MM.1S (cell line): ENCODE measurements at regions not wholly inside any gene's neighbourhood (a gene's known extent, or its start where the extent isn't known, plus 50 kb on each side); places are given as distances from the start of the nearest gene placed in this dataset.

ENCODE experiments used
- DNase-seq: peaks from one replicate; pipeline ENCODE4 v3.0.0-alpha.2; 2015
- H2AFZ ChIP-seq: fragments of 300-600 bp; sonication (generic); 2 replicates; pipeline ENCODE4 v1.6.0; 2016; ENCODE audit warnings: antibody characterized with exemption, low read length
- H3F3A ChIP-seq: fragments of 300-600 bp; sonication (generic); 2 replicates; pipeline ENCODE4 v1.6.1; 2016; ENCODE audit warnings: mild to moderate bottlenecking, antibody characterized with exemption, low read length, moderate library complexity, mixed read lengths; ENCODE audit not compliant: insufficient read depth
- H3K27ac ChIP-seq: fragments of 300-600 bp; sonication (generic); 2 replicates; pipeline ENCODE4 v1.5.1; 2016; ENCODE audit warnings: mild to moderate bottlenecking, low read length
- H3K27me3 ChIP-seq: fragments of 300-600 bp; sonication (generic); replicated peaks from 2 replicates; pipeline ENCODE4 v1.6.0; 2016; ENCODE audit warnings: low read length; ENCODE audit not compliant: insufficient read depth
- H3K36me3 ChIP-seq: fragments of 300-600 bp; sonication (generic); replicated peaks from 2 replicates; pipeline ENCODE4 v1.6.1; 2016; ENCODE audit warnings: mild to moderate bottlenecking, low read length, mixed read lengths; ENCODE audit not compliant: insufficient read depth
- H3K4me1 ChIP-seq: fragments of 300-600 bp; sonication (generic); 2 replicates; pipeline ENCODE4 v1.6.1; 2016; ENCODE audit warnings: low read length, mixed read lengths
- H3K4me2 ChIP-seq: fragments of 300-600 bp; sonication (generic); 2 replicates; pipeline ENCODE4 v1.6.0; 2016; ENCODE audit warnings: low read depth, low read length
- H3K4me3 ChIP-seq: fragments of 300-600 bp; sonication (generic); 2 replicates; pipeline ENCODE4 v1.5.1; 2016; ENCODE audit warnings: low read length, mixed read lengths
- H3K79me2 ChIP-seq: fragments of 300-600 bp; sonication (generic); 2 replicates; pipeline ENCODE4 v1.6.1; 2016; ENCODE audit warnings: mixed run types, low read length, mixed read lengths
- H3K9ac ChIP-seq: fragments of 300-600 bp; sonication (generic); 2 replicates; pipeline ENCODE4 v1.6.1; 2016; ENCODE audit warnings: low read length, mixed read lengths
- H3K9me2 ChIP-seq: fragments of 300-600 bp; sonication (generic); replicated peaks from 2 replicates; pipeline ENCODE4 v1.6.1; 2016; ENCODE audit warnings: mild to moderate bottlenecking, low read length, mixed read lengths; ENCODE audit not compliant: insufficient read depth
- H3K9me3 ChIP-seq: fragments of 300-600 bp; sonication (generic); replicated peaks from 2 replicates; pipeline ENCODE4 v1.6.1; 2016; ENCODE audit warnings: mild to moderate bottlenecking, low read length, mixed read lengths; ENCODE audit not compliant: insufficient read depth
- H4K20me1 ChIP-seq: fragments of 300-600 bp; sonication (generic); 2 replicates; pipeline ENCODE4 v1.6.1; 2016; ENCODE audit warnings: mild to moderate bottlenecking, low read length, moderate library complexity, mixed read lengths; ENCODE audit not compliant: insufficient read depth
- EZH2 ChIP-seq: fragments of 300-600 bp; sonication (generic); optimal IDR thresholded peaks from 2 replicates; pipeline ENCODE3; 2017; ENCODE audit warnings: low read depth, mild to moderate bottlenecking, antibody characterized with exemption, low read length, mixed read lengths
- EZH2phosphoT487 ChIP-seq: fragments of 300-600 bp; sonication (generic); IDR thresholded peaks from 2 replicates; pipeline ENCODE4 v1.6.1; 2018; ENCODE audit warnings: antibody characterized with exemption, low read length
- TF ChIP-seq, protein P1 (sequence below): fragments of 300-600 bp; sonication (generic); IDR thresholded peaks from 2 replicates; pipeline ENCODE4 v1.5.1; 2016; ENCODE audit warnings: antibody characterized with exemption, low read length, mixed read lengths

DNA sequence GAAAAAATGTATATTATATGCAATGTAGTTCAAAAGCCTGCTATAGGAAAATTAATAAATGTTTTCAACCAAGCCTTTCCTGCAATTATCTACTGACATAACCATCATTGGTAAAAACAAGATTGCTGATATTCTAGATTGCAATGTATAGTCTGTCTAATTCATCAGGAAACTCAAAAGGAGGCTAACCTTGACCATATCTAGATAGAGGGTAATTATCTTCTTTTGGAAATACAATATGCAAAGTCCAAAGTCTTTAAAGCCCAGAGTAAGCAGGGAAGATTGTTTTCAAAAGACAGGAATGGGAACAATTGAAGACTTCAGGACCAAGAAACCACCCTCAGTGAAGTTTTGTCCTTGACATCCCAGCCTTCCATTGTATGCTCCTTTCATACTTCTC is 123.1 kb upstream of the GLRA2 start:
- no peak overlapping the region for H3K9ac ChIP-seq

GRCh38 chrX:14398725-14399124 is 130.6 kb upstream of the GLRA2 start:
- no peaks in the 10 kb centered on the region for H3K27me3 ChIP-seq
- no peak overlapping the region for H3K4me3 ChIP-seq
- H3K9me2 ChIP-seq = no peaks in the 10 kb centered on the region
- H3K4me2 ChIP-seq = no peak overlapping the region
- H3K9ac ChIP-seq = no peak overlapping the region
- H3K4me1 ChIP-seq = no peaks in the 10 kb centered on the region
- H3K79me2 ChIP-seq = no peaks in the 10 kb centered on the region
- no peak for DNase-seq
- no peaks in the 10 kb centered on the region; the same call in 1 of the 2 replicates for H3F3A ChIP-seq
- H4K20me1 ChIP-seq = no peaks in the 10 kb centered on the region
- no peak overlapping the region for H2AFZ ChIP-seq
- H3K27ac ChIP-seq = no peak overlapping the region
- H3K36me3 ChIP-seq = no peaks in the 10 kb centered on the region
- H3K9me3 ChIP-seq = no peaks in the 10 kb centered on the region
- TF ChIP-seq, protein P1, sequence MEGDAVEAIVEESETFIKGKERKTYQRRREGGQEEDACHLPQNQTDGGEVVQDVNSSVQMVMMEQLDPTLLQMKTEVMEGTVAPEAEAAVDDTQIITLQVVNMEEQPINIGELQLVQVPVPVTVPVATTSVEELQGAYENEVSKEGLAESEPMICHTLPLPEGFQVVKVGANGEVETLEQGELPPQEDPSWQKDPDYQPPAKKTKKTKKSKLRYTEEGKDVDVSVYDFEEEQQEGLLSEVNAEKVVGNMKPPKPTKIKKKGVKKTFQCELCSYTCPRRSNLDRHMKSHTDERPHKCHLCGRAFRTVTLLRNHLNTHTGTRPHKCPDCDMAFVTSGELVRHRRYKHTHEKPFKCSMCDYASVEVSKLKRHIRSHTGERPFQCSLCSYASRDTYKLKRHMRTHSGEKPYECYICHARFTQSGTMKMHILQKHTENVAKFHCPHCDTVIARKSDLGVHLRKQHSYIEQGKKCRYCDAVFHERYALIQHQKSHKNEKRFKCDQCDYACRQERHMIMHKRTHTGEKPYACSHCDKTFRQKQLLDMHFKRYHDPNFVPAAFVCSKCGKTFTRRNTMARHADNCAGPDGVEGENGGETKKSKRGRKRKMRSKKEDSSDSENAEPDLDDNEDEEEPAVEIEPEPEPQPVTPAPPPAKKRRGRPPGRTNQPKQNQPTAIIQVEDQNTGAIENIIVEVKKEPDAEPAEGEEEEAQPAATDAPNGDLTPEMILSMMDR = no peak
- TF ChIP-seq EZH2 (no peak), EZH2phosphoT487 (no peak)

More for the DNA sequence above, 123.1 kb upstream of the GLRA2 start:
- H3K36me3 ChIP-seq = no peaks in the 10 kb centered on the region
- H3F3A ChIP-seq = no peaks in the 10 kb centered on the region; the same call in 1 of the 2 replicates
- DNase-seq = no peak
- H3K4me1 ChIP-seq = peaks cover 5% of the 10 kb centered on the region; the same call in 1 of the 2 replicates
- H3K27me3 ChIP-seq = no peaks in the 10 kb centered on the region
- H3K9me3 ChIP-seq = no peaks in the 10 kb centered on the region
- no peaks in the 10 kb centered on the region for H3K9me2 ChIP-seq
- no peaks in the 10 kb centered on the region for H4K20me1 ChIP-seq
- no peaks in the 10 kb centered on the region for H3K79me2 ChIP-seq
- H3K4me2 ChIP-seq = no peak overlapping the region
- H2AFZ ChIP-seq = no peak overlapping the region
- no peak overlapping the region for H3K27ac ChIP-seq
- no peak overlapping the region for H3K4me3 ChIP-seq
- TF ChIP-seq EZH2 (no peak), EZH2phosphoT487 (no peak)
- TF ChIP-seq, protein P1 = no peak

DNA sequence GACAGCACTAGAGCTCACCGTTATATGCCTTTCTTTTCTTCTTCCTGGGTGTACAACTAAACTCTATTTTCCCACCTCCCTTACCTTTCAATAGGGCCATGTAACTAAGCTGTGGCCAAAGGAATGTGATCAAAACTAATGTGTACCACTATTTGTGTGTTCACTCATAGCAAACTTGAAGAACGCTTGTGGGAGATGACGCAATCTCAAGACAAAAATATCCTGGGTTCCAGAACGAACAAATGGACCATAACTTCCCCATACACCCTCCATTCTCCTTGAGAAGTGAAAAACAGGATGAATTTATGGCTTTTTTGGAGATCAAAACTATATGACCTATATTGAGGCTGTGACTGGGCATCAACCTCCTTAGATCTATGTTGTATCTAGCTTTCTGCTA is 139.7 kb upstream of the GLRA2 start:
- no peak overlapping the region for H3K4me3 ChIP-seq
- H3K9me2 ChIP-seq = no peaks in the 10 kb centered on the region
- H3K79me2 ChIP-seq = no peaks in the 10 kb centered on the region
- no peak overlapping the region for H2AFZ ChIP-seq
- H3K4me1 ChIP-seq = no peaks in the 10 kb centered on the region
- H3K4me2 ChIP-seq = no peak overlapping the region
- no peaks in the 10 kb centered on the region for H3F3A ChIP-seq
- no peaks in the 10 kb centered on the region for H4K20me1 ChIP-seq
- no peaks in the 10 kb centered on the region for H3K9me3 ChIP-seq
- no peak overlapping the region for H3K9ac ChIP-seq
- DNase-seq = no peak
- H3K27me3 ChIP-seq = no peaks in the 10 kb centered on the region
- H3K36me3 ChIP-seq = no peaks in the 10 kb centered on the region
- TF ChIP-seq, protein P1 = no peak
- TF ChIP-seq EZH2phosphoT487 = no peak
- no peak overlapping the region for H3K27ac ChIP-seq
